HEK293 (cell line): ENCODE measurements at regions not wholly inside any gene's neighbourhood (a gene's known extent, or its start where the extent isn't known, plus 50 kb on each side); places are given as distances from the start of the nearest gene placed in this dataset.
"Not testable (repeated sequence)": the region's sequence is repeated elsewhere in the genome, so short reads cannot be mapped to it uniquely, and the experiment has no call there.

Experiments used
- BCL11B ChIP-seq: fragments of 450-650 bp; formaldehyde crosslinking; IDR thresholded peaks from 2 replicates; pipeline ENCODE4 v1.5.1; 2016; ENCODE audit warnings: low read depth, missing biosample characterization, missing genetic modification characterization
- HOXA7 ChIP-seq: sonication (generic); formaldehyde crosslinking; IDR thresholded peaks from 2 replicates; pipeline ENCODE4 v1.8.1; 2022; ENCODE audit warnings: missing genetic modification reagents, borderline replicate concordance
- KLF16 ChIP-seq: fragments of 450-650 bp; formaldehyde crosslinking; IDR thresholded peaks from 2 replicates; pipeline ENCODE4 v1.5.1; 2017; ENCODE audit warnings: missing biosample characterization, missing genetic modification characterization
- SETDB1 ChIP-seq: IDR thresholded peaks from one replicate; pipeline ENCODE4 v1.6.1; 2017; ENCODE audit warnings: mild to moderate bottlenecking, low read length, moderate library complexity, mixed read lengths; ENCODE audit not compliant: insufficient read length
- ZFP41 ChIP-seq: fragments of 450-650 bp; formaldehyde crosslinking; IDR thresholded peaks from 2 replicates; pipeline ENCODE4 v1.5.1; 2016; ENCODE audit warnings: missing biosample characterization, missing genetic modification characterization, borderline replicate concordance
- ZNF223 ChIP-seq: fragments of 450-650 bp; formaldehyde crosslinking; IDR thresholded peaks from 2 replicates; pipeline ENCODE4 v1.5.1; 2016; ENCODE audit warnings: missing biosample characterization, missing genetic modification characterization
- ZNF324 ChIP-seq: fragments of 450-650 bp; formaldehyde crosslinking; IDR thresholded peaks from 2 replicates; pipeline ENCODE4 v1.5.1; 2016; ENCODE audit warnings: missing biosample characterization, missing genetic modification characterization
- TF ChIP-seq, protein P1 (sequence below): fragments of 450-650 bp; formaldehyde crosslinking; IDR thresholded peaks from 2 replicates; pipeline ENCODE4 v1.5.1; 2016; ENCODE audit warnings: missing biosample characterization, missing genetic modification characterization
- TF ChIP-seq, protein P2 (sequence below): fragments of 450-650 bp; formaldehyde crosslinking; IDR thresholded peaks from 2 replicates; pipeline ENCODE4 v1.5.1; 2016; ENCODE audit warnings: missing biosample characterization, missing genetic modification characterization
- TF ChIP-seq, protein P3 (sequence below): fragments of 450-650 bp; formaldehyde crosslinking; IDR thresholded peaks from 2 replicates; pipeline ENCODE4 v1.5.1; 2016; ENCODE audit warnings: missing biosample characterization, missing genetic modification characterization
- TF ChIP-seq, protein P4 (sequence below): fragments of 450-650 bp; formaldehyde crosslinking; IDR thresholded peaks from 2 replicates; pipeline ENCODE4 v1.5.1; 2016; ENCODE audit warnings: missing biosample characterization, missing genetic modification characterization, borderline replicate concordance

DNA sequence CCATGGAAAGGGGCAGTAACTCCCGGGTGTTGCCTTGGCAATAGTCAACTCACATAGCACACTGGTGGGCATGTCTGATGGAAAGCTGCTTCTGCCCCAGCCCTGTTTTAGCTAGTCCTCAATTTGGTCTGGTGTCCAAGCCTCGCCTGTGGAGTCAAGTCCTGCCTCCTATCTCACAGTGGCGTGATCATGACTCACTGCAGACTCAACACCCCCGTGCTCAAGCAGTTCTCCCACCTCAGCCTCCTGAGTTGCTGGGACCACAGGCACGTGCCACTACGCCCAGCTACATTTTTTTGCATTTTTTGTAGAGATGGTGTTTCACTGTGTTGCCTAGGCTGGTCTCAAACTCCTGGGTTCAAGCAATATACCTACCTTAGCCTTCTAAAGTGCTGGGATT is 218.9 kb upstream of the FRG2C start:
- TF ChIP-seq ZNF324 (tag by site-specific recombination); ZFP41 (tag by site-specific recombination); SETDB1; BCL11B (tag by site-specific recombination); HOXA7 (CRISPR knock-in tag); ZNF223 (tag by site-specific recombination); KLF16 (tag by site-specific recombination): not testable (repeated sequence)
- TF ChIP-seq, protein P1, sequence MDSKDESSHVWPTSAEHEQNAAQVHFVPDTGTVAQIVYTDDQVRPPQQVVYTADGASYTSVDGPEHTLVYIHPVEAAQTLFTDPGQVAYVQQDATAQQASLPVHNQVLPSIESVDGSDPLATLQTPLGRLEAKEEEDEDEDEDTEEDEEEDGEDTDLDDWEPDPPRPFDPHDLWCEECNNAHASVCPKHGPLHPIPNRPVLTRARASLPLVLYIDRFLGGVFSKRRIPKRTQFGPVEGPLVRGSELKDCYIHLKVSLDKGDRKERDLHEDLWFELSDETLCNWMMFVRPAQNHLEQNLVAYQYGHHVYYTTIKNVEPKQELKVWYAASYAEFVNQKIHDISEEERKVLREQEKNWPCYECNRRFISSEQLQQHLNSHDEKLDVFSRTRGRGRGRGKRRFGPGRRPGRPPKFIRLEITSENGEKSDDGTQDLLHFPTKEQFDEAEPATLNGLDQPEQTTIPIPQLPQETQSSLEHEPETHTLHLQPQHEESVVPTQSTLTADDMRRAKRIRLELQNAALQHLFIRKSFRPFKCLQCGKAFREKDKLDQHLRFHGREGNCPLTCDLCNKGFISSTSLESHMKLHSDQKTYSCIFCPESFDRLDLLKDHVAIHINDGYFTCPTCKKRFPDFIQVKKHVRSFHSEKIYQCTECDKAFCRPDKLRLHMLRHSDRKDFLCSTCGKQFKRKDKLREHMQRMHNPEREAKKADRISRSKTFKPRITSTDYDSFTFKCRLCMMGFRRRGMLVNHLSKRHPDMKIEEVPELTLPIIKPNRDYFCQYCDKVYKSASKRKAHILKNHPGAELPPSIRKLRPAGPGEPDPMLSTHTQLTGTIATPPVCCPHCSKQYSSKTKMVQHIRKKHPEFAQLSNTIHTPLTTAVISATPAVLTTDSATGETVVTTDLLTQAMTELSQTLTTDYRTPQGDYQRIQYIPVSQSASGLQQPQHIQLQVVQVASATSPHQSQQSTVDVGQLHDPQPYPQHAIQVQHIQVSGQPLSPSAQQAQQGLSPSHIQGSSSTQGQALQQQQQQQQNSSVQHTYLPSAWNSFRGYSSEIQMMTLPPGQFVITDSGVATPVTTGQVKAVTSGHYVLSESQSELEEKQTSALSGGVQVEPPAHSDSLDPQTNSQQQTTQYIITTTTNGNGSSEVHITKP (tag by site-specific recombination) = not testable (repeated sequence)
- TF ChIP-seq, protein P2, sequence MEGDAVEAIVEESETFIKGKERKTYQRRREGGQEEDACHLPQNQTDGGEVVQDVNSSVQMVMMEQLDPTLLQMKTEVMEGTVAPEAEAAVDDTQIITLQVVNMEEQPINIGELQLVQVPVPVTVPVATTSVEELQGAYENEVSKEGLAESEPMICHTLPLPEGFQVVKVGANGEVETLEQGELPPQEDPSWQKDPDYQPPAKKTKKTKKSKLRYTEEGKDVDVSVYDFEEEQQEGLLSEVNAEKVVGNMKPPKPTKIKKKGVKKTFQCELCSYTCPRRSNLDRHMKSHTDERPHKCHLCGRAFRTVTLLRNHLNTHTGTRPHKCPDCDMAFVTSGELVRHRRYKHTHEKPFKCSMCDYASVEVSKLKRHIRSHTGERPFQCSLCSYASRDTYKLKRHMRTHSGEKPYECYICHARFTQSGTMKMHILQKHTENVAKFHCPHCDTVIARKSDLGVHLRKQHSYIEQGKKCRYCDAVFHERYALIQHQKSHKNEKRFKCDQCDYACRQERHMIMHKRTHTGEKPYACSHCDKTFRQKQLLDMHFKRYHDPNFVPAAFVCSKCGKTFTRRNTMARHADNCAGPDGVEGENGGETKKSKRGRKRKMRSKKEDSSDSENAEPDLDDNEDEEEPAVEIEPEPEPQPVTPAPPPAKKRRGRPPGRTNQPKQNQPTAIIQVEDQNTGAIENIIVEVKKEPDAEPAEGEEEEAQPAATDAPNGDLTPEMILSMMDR (tag by site-specific recombination) = not testable (repeated sequence)
- TF ChIP-seq, protein P3, sequence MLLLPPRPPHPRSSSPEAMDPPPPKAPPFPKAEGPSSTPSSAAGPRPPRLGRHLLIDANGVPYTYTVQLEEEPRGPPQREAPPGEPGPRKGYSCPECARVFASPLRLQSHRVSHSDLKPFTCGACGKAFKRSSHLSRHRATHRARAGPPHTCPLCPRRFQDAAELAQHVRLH = not testable (repeated sequence)
- TF ChIP-seq, protein P4, sequence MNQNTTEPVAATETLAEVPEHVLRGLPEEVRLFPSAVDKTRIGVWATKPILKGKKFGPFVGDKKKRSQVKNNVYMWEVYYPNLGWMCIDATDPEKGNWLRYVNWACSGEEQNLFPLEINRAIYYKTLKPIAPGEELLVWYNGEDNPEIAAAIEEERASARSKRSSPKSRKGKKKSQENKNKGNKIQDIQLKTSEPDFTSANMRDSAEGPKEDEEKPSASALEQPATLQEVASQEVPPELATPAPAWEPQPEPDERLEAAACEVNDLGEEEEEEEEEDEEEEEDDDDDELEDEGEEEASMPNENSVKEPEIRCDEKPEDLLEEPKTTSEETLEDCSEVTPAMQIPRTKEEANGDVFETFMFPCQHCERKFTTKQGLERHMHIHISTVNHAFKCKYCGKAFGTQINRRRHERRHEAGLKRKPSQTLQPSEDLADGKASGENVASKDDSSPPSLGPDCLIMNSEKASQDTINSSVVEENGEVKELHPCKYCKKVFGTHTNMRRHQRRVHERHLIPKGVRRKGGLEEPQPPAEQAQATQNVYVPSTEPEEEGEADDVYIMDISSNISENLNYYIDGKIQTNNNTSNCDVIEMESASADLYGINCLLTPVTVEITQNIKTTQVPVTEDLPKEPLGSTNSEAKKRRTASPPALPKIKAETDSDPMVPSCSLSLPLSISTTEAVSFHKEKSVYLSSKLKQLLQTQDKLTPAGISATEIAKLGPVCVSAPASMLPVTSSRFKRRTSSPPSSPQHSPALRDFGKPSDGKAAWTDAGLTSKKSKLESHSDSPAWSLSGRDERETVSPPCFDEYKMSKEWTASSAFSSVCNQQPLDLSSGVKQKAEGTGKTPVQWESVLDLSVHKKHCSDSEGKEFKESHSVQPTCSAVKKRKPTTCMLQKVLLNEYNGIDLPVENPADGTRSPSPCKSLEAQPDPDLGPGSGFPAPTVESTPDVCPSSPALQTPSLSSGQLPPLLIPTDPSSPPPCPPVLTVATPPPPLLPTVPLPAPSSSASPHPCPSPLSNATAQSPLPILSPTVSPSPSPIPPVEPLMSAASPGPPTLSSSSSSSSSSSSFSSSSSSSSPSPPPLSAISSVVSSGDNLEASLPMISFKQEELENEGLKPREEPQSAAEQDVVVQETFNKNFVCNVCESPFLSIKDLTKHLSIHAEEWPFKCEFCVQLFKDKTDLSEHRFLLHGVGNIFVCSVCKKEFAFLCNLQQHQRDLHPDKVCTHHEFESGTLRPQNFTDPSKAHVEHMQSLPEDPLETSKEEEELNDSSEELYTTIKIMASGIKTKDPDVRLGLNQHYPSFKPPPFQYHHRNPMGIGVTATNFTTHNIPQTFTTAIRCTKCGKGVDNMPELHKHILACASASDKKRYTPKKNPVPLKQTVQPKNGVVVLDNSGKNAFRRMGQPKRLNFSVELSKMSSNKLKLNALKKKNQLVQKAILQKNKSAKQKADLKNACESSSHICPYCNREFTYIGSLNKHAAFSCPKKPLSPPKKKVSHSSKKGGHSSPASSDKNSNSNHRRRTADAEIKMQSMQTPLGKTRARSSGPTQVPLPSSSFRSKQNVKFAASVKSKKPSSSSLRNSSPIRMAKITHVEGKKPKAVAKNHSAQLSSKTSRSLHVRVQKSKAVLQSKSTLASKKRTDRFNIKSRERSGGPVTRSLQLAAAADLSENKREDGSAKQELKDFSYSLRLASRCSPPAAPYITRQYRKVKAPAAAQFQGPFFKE (tag by site-specific recombination) = not testable (repeated sequence)
